HG03469 (cell line): ENCODE measurements at regions not wholly inside any gene's neighbourhood (a gene's known extent, or its start where the extent isn't known, plus 50 kb on each side); places are given as distances from the start of the nearest gene placed in this dataset.

Experiments
- ATAC-seq: cut with Tn5 transposase; IDR thresholded peaks from one replicate; pipeline ENCODE4 v1.9.1; 2021; ENCODE audit warnings: mild to moderate bottlenecking, moderate library complexity, moderate number of reproducible peaks; ENCODE audit not compliant: unreplicated experiment

- ATAC-seq = no peak
Measured at GRCh38 chr11:15886866-15887265, 469.5 kb downstream of the SOX6 start.

- no peak for ATAC-seq
Measured at GRCh38 chr11:15888556-15889345, 467.6 kb downstream of the SOX6 start.

- ATAC-seq = no peak
Measured at GRCh38 chr11:15889363-15890030, 466.8 kb downstream of the SOX6 start.

GRCh38 chr11:15890031-15890713 lies 466.2 kb downstream of the SOX6 start:
- ATAC-seq = no peak

- ATAC-seq = no peak
Measured at GRCh38 chr11:15893080-15893492, 463.3 kb downstream of the SOX6 start.

GRCh38 chr11:15896026-15896425 lies 460.3 kb downstream of the SOX6 start:
- no peak for ATAC-seq

- no peak for ATAC-seq
Measured at GRCh38 chr11:15896530-15896929, 459.8 kb downstream of the SOX6 start.

GRCh38 chr11:15897211-15897960 lies 459.0 kb downstream of the SOX6 start:
- ATAC-seq = no peak

- ATAC-seq = no peak
Measured at GRCh38 chr11:15901054-15901453, 455.3 kb downstream of the SOX6 start.

GRCh38 chr11:15901790-15902189 lies 454.6 kb downstream of the SOX6 start:
- ATAC-seq = no peak

GRCh38 chr11:15903246-15903645 lies 453.1 kb downstream of the SOX6 start:
- ATAC-seq = no peak

- no peak for ATAC-seq
Measured at GRCh38 chr11:15905366-15906104, 450.8 kb downstream of the SOX6 start.

- no peak for ATAC-seq
Measured at GRCh38 chr11:15906481-15907035, 449.8 kb downstream of the SOX6 start.

- no peak for ATAC-seq
Measured at GRCh38 chr11:15907806-15908205, 448.5 kb downstream of the SOX6 start.

GRCh38 chr11:15909937-15910598 lies 446.3 kb downstream of the SOX6 start:
- no peak for ATAC-seq

- no peak for ATAC-seq
Measured at GRCh38 chr11:15910761-15911160, 445.6 kb downstream of the SOX6 start.

- no peak for ATAC-seq
Measured at GRCh38 chr11:15911377-15912044, 444.8 kb downstream of the SOX6 start.

- no peak for ATAC-seq
Measured at GRCh38 chr11:15912291-15912690, 444.1 kb downstream of the SOX6 start.

- no peak for ATAC-seq
Measured at GRCh38 chr11:15912825-15913224, 443.5 kb downstream of the SOX6 start.
